ENCODE measurements at regions not wholly inside any gene's neighbourhood (a gene's known extent, or its start where the extent isn't known, plus 50 kb on each side); places are given as distances from the start of the nearest gene placed in this dataset.

- TF ChIP-seq POLR2A (IDR thresholded peaks at IDR 0.05) (no peak), CTCF (IDR thresholded peaks at IDR 0.05) (no peak)
Measured at GRCh38 chr1:98817821-98818220, 156.3 kb downstream of the SNX7 start.

Measured in breast epithelium (tissue), 3 donors.